Right renal pelvis (tissue), 4 donors: ENCODE measurements at regions not wholly inside any gene's neighbourhood (a gene's known extent, or its start where the extent isn't known, plus 50 kb on each side); places are given as distances from the start of the nearest gene placed in this dataset.

ENCODE experiments used
- DNase-seq, 4 donors: peaks; one replicate each; pipeline ENCODE4 v3.0.0-alpha.2; 2013; ENCODE audit warnings: low read depth in 4 of 4, low spot score in 3 of 4, missing footprints in 1 of 4

- DNase-seq: no peak
Measured at GRCh38 chr4:34718576-34719245, 1525.6 kb downstream of the ARAP2 start.

DNA sequence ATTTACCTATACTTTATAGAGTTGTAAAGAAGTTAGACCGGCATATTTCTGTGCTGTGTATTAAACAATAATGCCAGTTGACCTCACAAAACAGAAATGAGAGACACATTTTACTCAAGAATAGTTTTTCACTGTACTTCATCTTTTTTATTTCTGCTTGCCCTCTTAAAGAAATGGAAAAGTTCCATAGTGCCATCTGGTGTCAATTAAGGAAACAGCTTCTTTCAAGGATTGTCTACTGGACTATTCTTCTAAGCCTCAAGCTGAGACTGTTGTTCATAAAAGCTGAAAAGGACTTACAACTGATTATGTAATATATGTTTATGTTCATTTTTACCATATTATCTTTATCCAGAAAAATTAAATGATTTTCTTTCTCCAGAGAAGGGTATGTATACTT lies 1523.7 kb downstream of the ARAP2 start:
- DNase-seq: peak; percentile 20 to 44 (median 36)

- DNase-seq: no peak
Measured at GRCh38 chr4:34721835-34722234, 1522.5 kb downstream of the ARAP2 start.

DNA sequence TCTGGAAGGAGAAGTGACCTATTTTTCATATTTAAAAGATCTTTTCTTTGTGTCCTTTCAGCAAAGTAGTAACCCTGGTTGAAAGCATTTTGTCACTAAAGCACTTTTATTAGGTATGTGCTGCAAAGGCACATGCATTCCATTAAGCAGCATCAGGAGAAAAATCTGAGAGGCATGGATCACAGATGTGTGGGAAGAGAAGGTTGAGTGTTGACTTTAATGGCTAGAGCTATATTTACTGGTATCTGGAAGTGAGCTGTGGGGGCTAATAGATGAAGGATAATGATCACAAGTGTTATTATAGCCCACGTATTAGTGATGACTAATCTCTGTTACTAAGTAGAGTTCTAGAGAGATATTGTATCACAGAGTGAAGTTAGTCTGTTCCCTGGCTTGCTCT lies 1520.7 kb downstream of the ARAP2 start:
- DNase-seq: no peak

- DNase-seq: no peak
Measured at GRCh38 chr4:34724491-34724890, 1519.8 kb downstream of the ARAP2 start.

DNA sequence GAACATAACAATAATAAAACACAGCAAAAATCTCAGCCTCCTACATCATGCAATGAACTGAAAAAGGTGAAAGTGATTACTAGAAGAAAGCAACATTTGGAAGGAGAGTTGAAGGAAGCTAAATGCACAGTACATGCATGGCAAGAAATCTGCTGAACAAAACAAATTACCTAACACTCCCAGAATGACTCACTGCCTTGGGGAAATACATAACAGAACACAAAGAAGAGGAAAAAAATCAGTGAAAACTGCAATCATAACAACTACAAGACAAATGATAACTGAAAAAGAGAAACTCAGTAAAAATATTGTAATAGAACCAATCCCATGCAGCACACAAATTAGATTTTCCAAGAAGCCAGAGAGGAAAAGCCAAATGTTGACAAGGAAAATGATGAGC lies 1513.2 kb downstream of the ARAP2 start:
- no peak for DNase-seq

DNA sequence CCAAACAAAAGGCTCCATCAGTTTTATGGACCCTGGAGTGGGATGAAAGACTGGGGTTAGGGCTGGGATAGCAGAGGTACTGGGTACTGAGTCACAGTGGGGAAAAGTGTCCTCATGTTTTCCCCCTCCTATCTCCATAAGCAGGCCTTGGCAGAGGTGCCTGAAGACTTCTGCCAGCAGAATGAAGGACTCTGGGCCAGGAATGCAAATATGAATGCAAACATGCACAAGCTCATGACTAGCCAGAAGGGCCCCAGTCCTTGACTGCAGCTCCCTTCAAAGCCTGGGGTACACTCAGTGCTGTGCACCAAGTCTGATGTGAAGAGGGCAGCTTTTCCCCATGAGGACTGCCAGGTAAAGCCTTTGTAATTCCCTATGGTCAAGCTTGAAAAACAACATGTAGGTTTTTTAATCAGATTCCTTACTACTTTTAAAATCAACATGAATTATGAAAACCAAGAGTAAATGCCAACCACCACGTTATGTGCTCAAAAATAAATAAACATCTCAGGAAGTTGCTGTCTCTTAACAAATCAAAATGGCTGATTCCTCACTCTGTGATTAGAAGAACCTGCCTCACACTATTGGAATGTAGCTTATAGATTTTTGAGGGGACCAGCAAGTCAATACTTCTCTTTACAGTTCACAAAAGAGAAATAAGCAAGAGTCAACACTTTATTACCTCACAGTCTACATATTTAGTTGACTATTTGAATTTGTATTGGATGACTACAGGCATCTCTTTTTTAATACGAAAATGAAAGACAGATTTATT lies 1512.0 kb downstream of the ARAP2 start:
- DNase-seq: no peak

GRCh38 chr4:34733185-34733941 lies 1511.0 kb downstream of the ARAP2 start:
- no peak for DNase-seq

DNA sequence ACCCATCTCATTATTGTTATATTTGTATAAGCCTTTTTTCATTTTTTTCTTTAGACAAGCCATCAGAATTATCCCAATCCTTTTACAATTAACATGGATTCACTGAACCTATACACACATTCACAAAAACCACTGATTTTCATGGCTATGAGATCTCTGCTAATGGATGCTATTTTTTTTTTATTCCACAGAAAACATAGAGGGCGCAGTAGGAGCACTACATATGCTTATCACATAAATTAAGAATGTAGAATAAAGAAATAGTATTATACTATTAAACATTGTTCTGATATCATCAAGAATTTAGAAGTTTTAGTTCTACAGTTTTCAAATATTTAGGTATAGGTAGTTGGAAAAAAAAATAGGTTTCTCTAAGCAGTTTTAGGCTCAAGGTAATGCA lies 1477.4 kb downstream of the ARAP2 start:
- no peak for DNase-seq

GRCh38 chr4:34767407-34767806 lies 1476.9 kb downstream of the ARAP2 start:
- DNase-seq: no peak

GRCh38 chr4:34771632-34772031 lies 1472.7 kb downstream of the ARAP2 start:
- no peak for DNase-seq

DNA sequence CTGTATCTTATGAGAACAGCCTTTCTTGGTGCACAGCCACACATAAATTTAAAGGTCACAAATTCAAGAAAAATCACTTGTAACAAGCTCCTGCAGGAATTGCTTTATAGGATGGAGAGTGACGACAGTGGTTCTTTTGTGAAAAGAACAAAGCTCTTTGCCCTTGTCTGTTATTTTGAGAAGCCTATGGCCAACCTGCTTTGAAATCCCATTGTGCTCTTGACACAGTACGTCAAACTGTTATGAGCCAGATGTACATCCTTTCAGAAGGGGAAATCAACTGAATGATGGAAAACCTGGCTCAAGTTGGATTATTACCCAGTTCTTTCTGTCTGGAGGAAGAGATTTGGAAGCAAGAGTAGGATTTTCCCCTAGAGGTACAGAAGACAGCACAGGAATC lies 1454.2 kb downstream of the ARAP2 start:
- DNase-seq: no peak

DNA sequence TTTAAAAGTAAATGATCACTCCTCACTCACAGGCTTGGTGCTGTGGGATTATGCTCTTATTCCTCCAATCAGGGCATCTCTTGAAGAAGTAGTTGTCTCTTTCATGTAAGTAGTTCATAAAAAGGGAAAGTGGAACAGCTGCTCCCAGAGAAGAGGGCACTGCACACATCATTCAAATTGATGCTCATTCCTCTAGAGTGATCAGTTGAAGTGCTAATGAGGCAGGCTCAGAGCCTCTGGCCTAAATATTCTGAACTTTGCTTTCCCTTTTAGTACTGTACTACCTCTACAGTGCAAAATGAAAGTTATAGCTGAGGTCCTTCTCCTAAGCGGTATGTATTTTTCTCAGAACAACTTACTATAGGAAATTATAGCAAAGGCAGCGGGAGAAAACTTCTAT lies 1453.1 kb downstream of the ARAP2 start:
- no peak for DNase-seq

- DNase-seq: no peak
Measured at GRCh38 chr4:34800953-34801352, 1443.4 kb downstream of the ARAP2 start.

GRCh38 chr4:34814266-34814665 lies 1430.0 kb downstream of the ARAP2 start:
- no peak for DNase-seq

DNA sequence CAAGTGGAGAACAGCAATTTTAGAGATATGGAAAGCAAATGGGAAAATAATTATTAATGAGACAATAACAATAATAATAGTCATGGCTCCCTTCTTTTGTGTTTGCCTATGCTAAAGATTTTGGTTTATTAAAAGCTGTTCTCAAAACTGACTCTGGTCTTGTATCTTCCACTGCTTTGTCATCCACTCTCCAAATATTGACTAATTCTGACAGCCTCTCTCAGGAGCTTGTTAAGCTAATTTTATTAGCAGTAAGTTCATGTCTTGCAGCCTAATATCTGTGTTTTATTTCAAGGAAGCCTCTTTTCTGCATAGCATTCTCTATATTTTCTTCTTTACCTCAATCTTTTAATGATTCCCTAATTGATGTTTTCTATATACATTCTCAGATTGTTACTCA lies 1419.8 kb downstream of the ARAP2 start:
- no peak for DNase-seq

DNA sequence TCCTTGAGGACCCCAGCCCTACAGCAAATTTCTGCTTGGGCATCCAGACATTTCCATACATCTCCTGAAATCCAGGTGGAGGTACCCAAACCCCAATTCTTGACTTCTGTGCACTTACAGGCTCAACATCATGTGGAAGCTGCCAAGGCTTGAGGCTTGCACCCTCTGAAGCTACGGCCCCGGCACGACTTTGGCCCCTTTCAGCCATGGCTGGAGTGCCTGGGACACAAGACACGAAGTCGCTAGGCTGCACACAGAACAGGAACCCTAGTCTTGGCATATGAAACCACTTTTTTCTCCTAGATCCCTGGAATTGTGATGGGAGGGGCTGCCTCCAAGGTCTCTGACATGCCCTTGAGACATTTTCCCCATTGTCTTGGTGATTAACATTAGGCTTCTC lies 1417.7 kb downstream of the ARAP2 start:
- DNase-seq: no peak

DNA sequence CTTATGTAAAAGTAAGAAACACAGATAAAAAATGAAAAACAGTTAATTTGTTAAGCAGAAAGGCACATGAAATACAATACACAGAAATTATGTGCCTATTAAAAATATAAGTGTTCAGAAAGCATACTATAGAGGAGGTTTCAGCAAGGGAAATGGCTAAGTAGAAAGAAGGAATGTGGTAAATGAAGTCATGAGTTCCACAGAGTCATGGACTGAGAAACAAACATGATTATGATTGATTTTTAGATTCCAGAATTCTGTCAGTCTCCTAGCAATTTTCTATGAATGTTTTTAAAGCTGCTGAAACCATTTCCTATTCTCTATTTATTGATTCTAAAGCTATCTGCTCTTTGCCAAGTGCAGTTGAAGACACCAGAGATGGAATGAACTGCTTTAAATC lies 1398.4 kb downstream of the ARAP2 start:
- DNase-seq: no peak

GRCh38 chr4:34850421-34850820 lies 1393.9 kb downstream of the ARAP2 start:
- DNase-seq: no peak

DNA sequence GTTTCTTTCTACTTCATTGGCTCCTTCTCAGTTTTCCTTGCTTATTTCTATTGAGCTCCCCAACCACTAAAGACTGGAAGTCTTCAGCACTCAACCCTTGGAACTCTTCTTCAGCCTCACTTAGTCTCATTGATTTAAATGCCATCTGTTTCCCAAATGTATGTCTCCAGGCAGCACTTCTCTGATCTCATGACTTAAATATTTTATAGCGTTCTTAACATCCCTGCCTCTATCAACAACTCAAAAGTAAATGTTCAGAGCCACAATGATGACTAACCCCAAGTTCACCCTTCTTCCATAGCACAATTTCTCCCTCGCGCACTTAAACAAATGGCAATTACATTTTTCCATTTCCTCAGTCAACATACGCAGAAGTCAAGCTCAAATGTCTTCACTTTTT lies 1393.3 kb downstream of the ARAP2 start:
- DNase-seq: no peak

DNA sequence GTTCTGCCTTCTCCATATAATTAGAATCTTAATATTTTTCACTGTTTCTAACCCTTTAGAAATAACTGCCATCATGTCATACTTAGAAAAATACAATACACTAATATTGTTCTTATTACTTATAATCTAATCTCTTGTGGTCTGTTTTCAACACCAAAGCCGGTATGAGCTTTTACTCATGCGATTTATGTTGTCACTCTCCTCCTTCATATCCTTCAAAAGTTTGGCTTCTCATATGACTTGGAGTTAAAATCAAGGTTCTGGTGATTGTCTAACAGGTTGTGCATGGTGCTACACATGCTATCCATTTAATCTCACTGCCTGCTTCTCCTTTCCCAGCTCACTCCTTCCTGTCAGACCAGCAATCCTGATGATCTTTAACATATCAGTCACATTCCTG lies 1392.9 kb downstream of the ARAP2 start:
- DNase-seq: no peak

GRCh38 chr4:34854451-34854850 lies 1389.9 kb downstream of the ARAP2 start:
- DNase-seq: no peak
